ENCODE measurements at regions not wholly inside any gene's neighbourhood (a gene's known extent, or its start where the extent isn't known, plus 50 kb on each side); places are given as distances from the start of the nearest gene placed in this dataset.

DNA sequence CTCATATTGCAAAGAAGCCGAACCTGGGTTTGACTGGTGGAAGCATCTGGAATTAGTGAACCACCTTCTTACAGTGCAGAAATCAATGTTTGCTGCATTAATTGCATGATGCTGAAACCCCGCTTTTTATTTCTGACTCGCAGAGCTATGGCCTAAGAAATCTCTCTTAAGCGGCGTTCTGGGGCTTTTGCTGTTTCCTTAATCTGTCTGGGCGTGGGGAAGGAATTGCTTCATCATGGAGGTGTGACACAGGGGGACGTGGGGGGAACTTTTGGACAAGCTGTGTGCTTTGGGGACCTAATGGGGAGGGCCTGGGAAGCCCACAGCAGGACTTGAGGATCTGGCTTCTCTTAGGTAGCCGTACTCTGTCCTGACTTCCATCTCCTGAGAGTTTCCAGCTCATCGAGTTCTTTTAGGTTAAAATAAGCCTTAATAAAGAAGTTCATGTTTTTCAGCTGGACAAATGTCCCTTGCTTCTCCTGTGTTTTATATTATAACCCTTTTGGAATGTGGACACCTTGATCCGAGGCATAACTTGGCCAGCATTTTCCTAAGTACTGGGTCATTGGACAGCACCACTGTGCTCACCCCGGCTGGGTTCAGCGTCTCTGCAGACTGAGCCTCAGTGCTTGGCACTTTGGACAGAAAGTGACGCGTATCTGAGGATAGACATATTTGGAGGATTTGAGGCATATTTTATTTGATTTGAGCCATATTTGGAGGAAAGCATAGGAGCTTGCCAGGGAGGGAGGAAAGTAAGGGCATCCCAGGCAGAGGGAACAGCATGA, 192.1 kb upstream of the MYL2 start:
- H3K9me3 Mint-ChIP-seq (ENCODE audit: unreplicated experiment) = peaks cover under 1% of the 10 kb centered on the region
- H3K4me3 ChIP-seq (ENCODE audit: insufficient read depth, low read depth, low read length) = no peak overlapping the region
- FAIRE-seq = no peak
- no peaks in the 10 kb centered on the region for H3K36me3 ChIP-seq (ENCODE audit: insufficient read depth, low read length)
- no peaks in the 10 kb centered on the region for H3K4me1 Mint-ChIP-seq (ENCODE audit: low read depth, unreplicated experiment)
- H2AFZ ChIP-seq (ENCODE audit: low read depth, low read length) = no peak overlapping the region
- H3K27me3 Mint-ChIP-seq (ENCODE audit: low read depth, unreplicated experiment) = peaks cover 22% of the 10 kb centered on the region
- no peak overlapping the region for H3K27ac Mint-ChIP-seq (ENCODE audit: unreplicated experiment)
- no peak for DNase-seq (ENCODE audit: low read depth)
- H3K36me3 Mint-ChIP-seq (ENCODE audit: low read depth, unreplicated experiment) = no peaks in the 10 kb centered on the region
- peaks cover 5% of the 10 kb centered on the region for H3K27me3 ChIP-seq (ENCODE audit: insufficient read depth, low read length)
- H3K79me2 ChIP-seq (ENCODE audit: insufficient read depth, low read length) = no peaks in the 10 kb centered on the region
- no peaks in the 10 kb centered on the region for H4K20me1 ChIP-seq (ENCODE audit: insufficient read depth, low read length)
- no peaks in the 10 kb centered on the region for H3K9me3 ChIP-seq (ENCODE audit: insufficient read depth, low read depth, low read length)
- no peak for TF ChIP-seq EZH2 (IDR thresholded peaks at IDR 0.05; ENCODE audit: insufficient read depth, low read length)
- TF ChIP-seq, protein P1, sequence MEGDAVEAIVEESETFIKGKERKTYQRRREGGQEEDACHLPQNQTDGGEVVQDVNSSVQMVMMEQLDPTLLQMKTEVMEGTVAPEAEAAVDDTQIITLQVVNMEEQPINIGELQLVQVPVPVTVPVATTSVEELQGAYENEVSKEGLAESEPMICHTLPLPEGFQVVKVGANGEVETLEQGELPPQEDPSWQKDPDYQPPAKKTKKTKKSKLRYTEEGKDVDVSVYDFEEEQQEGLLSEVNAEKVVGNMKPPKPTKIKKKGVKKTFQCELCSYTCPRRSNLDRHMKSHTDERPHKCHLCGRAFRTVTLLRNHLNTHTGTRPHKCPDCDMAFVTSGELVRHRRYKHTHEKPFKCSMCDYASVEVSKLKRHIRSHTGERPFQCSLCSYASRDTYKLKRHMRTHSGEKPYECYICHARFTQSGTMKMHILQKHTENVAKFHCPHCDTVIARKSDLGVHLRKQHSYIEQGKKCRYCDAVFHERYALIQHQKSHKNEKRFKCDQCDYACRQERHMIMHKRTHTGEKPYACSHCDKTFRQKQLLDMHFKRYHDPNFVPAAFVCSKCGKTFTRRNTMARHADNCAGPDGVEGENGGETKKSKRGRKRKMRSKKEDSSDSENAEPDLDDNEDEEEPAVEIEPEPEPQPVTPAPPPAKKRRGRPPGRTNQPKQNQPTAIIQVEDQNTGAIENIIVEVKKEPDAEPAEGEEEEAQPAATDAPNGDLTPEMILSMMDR (IDR thresholded peaks at IDR 0.05; ENCODE audit: insufficient read depth, low read depth, low read length) = no peak
- H3K4me3 Mint-ChIP-seq (ENCODE audit: unreplicated experiment) = no peak overlapping the region
- H3K27ac ChIP-seq (ENCODE audit: low read depth, low read length) = no peak overlapping the region
- H3K9ac ChIP-seq (ENCODE audit: low read length) = no peak overlapping the region
- H3K4me2 ChIP-seq (ENCODE audit: low read length) = no peak overlapping the region
- H3K4me1 ChIP-seq (ENCODE audit: insufficient read depth, low read length) = no peaks in the 10 kb centered on the region

DNA sequence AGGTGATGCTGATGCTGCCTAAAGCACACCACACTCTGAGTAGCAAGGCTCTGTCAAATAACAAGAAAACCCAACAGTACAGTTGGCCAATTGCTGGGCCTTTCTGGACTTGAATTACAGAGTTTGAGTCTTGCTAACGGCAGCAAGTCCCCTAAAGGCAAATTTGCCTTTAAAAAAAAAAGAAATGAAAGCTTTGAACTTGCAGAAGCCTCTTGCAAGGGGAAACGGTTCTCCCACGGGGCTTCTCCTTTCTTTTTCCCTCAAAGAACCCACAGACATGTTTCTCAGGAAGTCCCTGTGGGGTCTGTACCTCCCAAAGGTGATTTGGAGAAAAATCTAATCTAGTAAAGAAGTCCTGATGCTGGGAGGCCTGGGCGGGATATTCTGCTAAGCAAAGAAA, 191.3 kb upstream of the MYL2 start:
- H3K4me2 ChIP-seq (ENCODE audit: low read length) = no peak overlapping the region
- no peak overlapping the region for H3K27ac ChIP-seq (ENCODE audit: low read depth, low read length)
- Mint-ChIP-seq H3K9me3 (ENCODE audit: unreplicated experiment) (peaks cover under 1% of the 10 kb centered on the region), H3K4me3 (ENCODE audit: unreplicated experiment) (no peak overlapping the region), H3K27ac (ENCODE audit: unreplicated experiment) (no peak overlapping the region), H3K4me1 (ENCODE audit: low read depth, unreplicated experiment) (no peaks in the 10 kb centered on the region), H3K27me3 (ENCODE audit: low read depth, unreplicated experiment) (peaks cover 26% of the 10 kb centered on the region), H3K36me3 (ENCODE audit: low read depth, unreplicated experiment) (peaks cover 1% of the 10 kb centered on the region)
- H2AFZ ChIP-seq (ENCODE audit: low read depth, low read length) = no peak overlapping the region
- peaks cover 5% of the 10 kb centered on the region for H3K27me3 ChIP-seq (ENCODE audit: insufficient read depth, low read length)
- no peaks in the 10 kb centered on the region for H3K9me3 ChIP-seq (ENCODE audit: insufficient read depth, low read depth, low read length)
- no peaks in the 10 kb centered on the region for H3K4me1 ChIP-seq (ENCODE audit: insufficient read depth, low read length)
- no peak overlapping the region for H3K4me3 ChIP-seq (ENCODE audit: insufficient read depth, low read depth, low read length)
- TF ChIP-seq, protein P1 (IDR thresholded peaks at IDR 0.05; ENCODE audit: insufficient read depth, low read depth, low read length) = no peak
- no peak for TF ChIP-seq EZH2 (IDR thresholded peaks at IDR 0.05; ENCODE audit: insufficient read depth, low read length)
- no peaks in the 10 kb centered on the region for H3K79me2 ChIP-seq (ENCODE audit: insufficient read depth, low read length)
- DNase-seq (ENCODE audit: low read depth) (no peak), FAIRE-seq (no peak)
- H4K20me1 ChIP-seq (ENCODE audit: insufficient read depth, low read length) = no peaks in the 10 kb centered on the region
- H3K36me3 ChIP-seq (ENCODE audit: insufficient read depth, low read length) = no peaks in the 10 kb centered on the region
- H3K9ac ChIP-seq (ENCODE audit: low read length) = no peak overlapping the region

DNA sequence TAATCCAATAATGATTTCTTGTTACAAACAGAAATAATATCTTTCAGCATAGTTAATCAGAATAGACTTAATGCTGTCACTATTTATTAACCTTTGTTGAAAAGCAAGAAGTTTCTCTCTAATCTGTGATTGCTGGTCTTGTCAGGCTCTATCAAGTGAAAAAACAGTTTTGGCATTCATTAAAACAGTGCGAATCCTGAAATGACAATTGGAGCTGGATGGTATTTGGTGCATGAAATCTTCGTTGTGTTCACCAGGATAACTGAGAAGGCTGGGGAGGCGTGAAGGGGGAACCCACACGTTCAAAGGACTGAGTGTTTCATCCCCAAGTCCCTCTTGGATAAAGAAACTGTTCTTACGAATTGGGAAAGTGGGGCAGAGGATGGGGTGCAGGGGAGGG, 190.2 kb upstream of the MYL2 start:
- DNase-seq (ENCODE audit: low read depth) (no peak), FAIRE-seq (no peak)
- no peaks in the 10 kb centered on the region for H4K20me1 ChIP-seq (ENCODE audit: insufficient read depth, low read length)
- peaks cover 3% of the 10 kb centered on the region for H3K36me3 Mint-ChIP-seq (ENCODE audit: low read depth, unreplicated experiment)
- no peaks in the 10 kb centered on the region for H3K9me3 ChIP-seq (ENCODE audit: insufficient read depth, low read depth, low read length)
- no peak overlapping the region for H3K27ac Mint-ChIP-seq (ENCODE audit: unreplicated experiment)
- no peaks in the 10 kb centered on the region for H3K4me1 Mint-ChIP-seq (ENCODE audit: low read depth, unreplicated experiment)
- no peak for TF ChIP-seq EZH2 (IDR thresholded peaks at IDR 0.05; ENCODE audit: insufficient read depth, low read length)
- TF ChIP-seq, protein P1 (IDR thresholded peaks at IDR 0.05; ENCODE audit: insufficient read depth, low read depth, low read length) = no peak
- H3K4me2 ChIP-seq (ENCODE audit: low read length) = no peak overlapping the region
- no peak overlapping the region for H3K9ac ChIP-seq (ENCODE audit: low read length)
- H2AFZ ChIP-seq (ENCODE audit: low read depth, low read length) = no peak overlapping the region
- no peaks in the 10 kb centered on the region for H3K36me3 ChIP-seq (ENCODE audit: insufficient read depth, low read length)
- H3K27me3 Mint-ChIP-seq (ENCODE audit: low read depth, unreplicated experiment) = peaks cover 28% of the 10 kb centered on the region
- H3K79me2 ChIP-seq (ENCODE audit: insufficient read depth, low read length) = no peaks in the 10 kb centered on the region
- H3K4me3 ChIP-seq (ENCODE audit: insufficient read depth, low read depth, low read length) = no peak overlapping the region
- no peak overlapping the region for H3K27ac ChIP-seq (ENCODE audit: low read depth, low read length)
- H3K4me3 Mint-ChIP-seq (ENCODE audit: unreplicated experiment) = no peak overlapping the region
- peaks cover 5% of the 10 kb centered on the region for H3K27me3 ChIP-seq (ENCODE audit: insufficient read depth, low read length)
- H3K4me1 ChIP-seq (ENCODE audit: insufficient read depth, low read length) = no peaks in the 10 kb centered on the region
- peaks cover 3% of the 10 kb centered on the region for H3K9me3 Mint-ChIP-seq (ENCODE audit: unreplicated experiment)
